IMR-90 (cell line): ENCODE measurements at regions not wholly inside any gene's neighbourhood (a gene's known extent, or its start where the extent isn't known, plus 50 kb on each side); places are given as distances from the start of the nearest gene placed in this dataset.

ENCODE experiments used
- ATAC-seq: fragments of 200-7000 bp; cut with Tn5 transposase; 2 replicates; pipeline ENCODE4 v1.9.1; 2020; ENCODE audit warnings: low read depth, mild to moderate bottlenecking, moderate library complexity
- BruUV-seq: library from RNA; stranded (reverse); fragments of 400-500 nt; replicated peaks from 2 replicates; lab custom pipeline; 2021; lab: Mats Ljungman, UMichigan
- CTCF ChIA-PET: fragments of 300-600 bp; formaldehyde crosslinking; extraction: SDS; loops from one replicate; lab custom pipeline; 2021; ENCODE audit warnings: antibody characterized with exemption; lab: Yijun Ruan, JAX
- POLR2A ChIA-PET: fragments of 300-600 bp; sonication (Branson Sonifier 250); formaldehyde crosslinking; loops from one replicate; lab custom pipeline; 2022; ENCODE audit warnings: antibody characterized with exemption; ENCODE audit not compliant: unreplicated experiment; lab: Charles Lee
- DNase-seq: peaks from one replicate; pipeline ENCODE4 v3.0.0; 2013
- H2AFZ ChIP-seq: replicated peaks from 2 replicates; pipeline ENCODE3; 2013; ENCODE audit warnings: low read length, mild to moderate bottlenecking; ENCODE audit not compliant: poor library complexity
- H2AK5ac ChIP-seq: 2 replicates; pipeline ENCODE4 v1.6.1; 2013; ENCODE audit warnings: low read depth, low read length, inconsistent platforms
- H2AK9ac ChIP-seq: replicated peaks from 2 replicates; pipeline ENCODE3; 2013; ENCODE audit warnings: mild to moderate bottlenecking, low read depth, low read length, moderate library complexity; ENCODE audit not compliant: poor library complexity
- H2BK120ac ChIP-seq: 2 replicates; pipeline ENCODE4 v1.6.1; 2013; ENCODE audit warnings: low read depth, low read length, inconsistent platforms
- H2BK15ac ChIP-seq: 3 replicates; pipeline ENCODE4 v1.6.1; 2013; ENCODE audit warnings: low read depth, low read length, inconsistent platforms
- H2BK20ac ChIP-seq: 2 replicates; pipeline ENCODE4 v1.6.1; 2013; ENCODE audit warnings: low read depth, mild to moderate bottlenecking, inconsistent platforms, low read length, moderate library complexity
- H2BK5ac ChIP-seq: 2 replicates; pipeline ENCODE4 v1.6.1; 2013; ENCODE audit warnings: mild to moderate bottlenecking, low read depth, low read length, inconsistent platforms; ENCODE audit not compliant: poor library complexity, severe bottlenecking
- H3K14ac ChIP-seq: replicated peaks from 2 replicates; pipeline ENCODE4 v1.6.1; 2013; ENCODE audit warnings: low read depth, low read length, inconsistent platforms
- H3K18ac ChIP-seq: 2 replicates; pipeline ENCODE4 v1.6.1; 2013; ENCODE audit warnings: low read depth, low read length, control low read depth
- H3K23ac ChIP-seq: 2 replicates; pipeline ENCODE4 v1.6.1; 2013; ENCODE audit warnings: low read depth, low read length, inconsistent platforms
- H3K27ac ChIP-seq: 2 replicates; pipeline ENCODE4 v1.5.1; 2013; ENCODE audit warnings: mild to moderate bottlenecking, control low read depth, low read length; ENCODE audit not compliant: insufficient read depth
- H3K27me3 ChIP-seq: 2 replicates; pipeline ENCODE4 v1.6.1; 2013; ENCODE audit warnings: low read length; ENCODE audit not compliant: control insufficient read depth, insufficient read depth
- H3K36me3 ChIP-seq: 2 replicates; pipeline ENCODE4 v1.6.1; 2013; ENCODE audit warnings: low read length, mixed read lengths; ENCODE audit not compliant: control insufficient read depth, insufficient read depth
- H3K4ac ChIP-seq: 2 replicates; pipeline ENCODE4 v1.6.1; 2013; ENCODE audit warnings: low read depth, low read length, inconsistent platforms
- H3K4me1 ChIP-seq: 2 replicates; pipeline ENCODE4 v1.6.1; 2013; ENCODE audit warnings: low read length, mixed read lengths; ENCODE audit not compliant: control insufficient read depth, insufficient read depth
- H3K4me2 ChIP-seq: 2 replicates; pipeline ENCODE4 v1.6.1; 2013; ENCODE audit warnings: low read depth, mild to moderate bottlenecking, control low read depth, low read length, moderate library complexity
- H3K4me3 ChIP-seq: 2 replicates; pipeline ENCODE4 v1.5.1; 2013; ENCODE audit warnings: low read depth, mild to moderate bottlenecking, control low read depth, low read length, moderate library complexity; ENCODE audit not compliant: insufficient read depth
- H3K56ac ChIP-seq: 2 replicates; pipeline ENCODE4 v1.6.1; 2013; ENCODE audit warnings: low read length, inconsistent platforms; ENCODE audit not compliant: insufficient read depth; ENCODE audit errors: extremely low read depth
- H3K79me1 ChIP-seq, 2 experiments: 2 replicates each; pipeline ENCODE4 v1.6.1; 2013; ENCODE audit warnings: low read length in 2 of 2, inconsistent platforms in 1 of 2, low read depth in 1 of 2
- H3K9ac ChIP-seq: 2 replicates; pipeline ENCODE4 v1.6.1; 2013; ENCODE audit warnings: low read depth, low read length, control low read depth
- H3K9me1 ChIP-seq: 2 replicates; pipeline ENCODE4 v1.6.1; 2013; ENCODE audit warnings: low read length, inconsistent platforms; ENCODE audit not compliant: insufficient read depth
- H3K9me3 ChIP-seq: 2 replicates; pipeline ENCODE4 v1.6.1; 2013; ENCODE audit warnings: low read length; ENCODE audit not compliant: control insufficient read depth, insufficient read depth
- H4K20me1 ChIP-seq: 2 replicates; pipeline ENCODE4 v1.6.1; 2013; ENCODE audit warnings: low read length, inconsistent platforms; ENCODE audit not compliant: insufficient read depth
- H4K5ac ChIP-seq: 2 replicates; pipeline ENCODE4 v1.6.1; 2013; ENCODE audit warnings: mild to moderate bottlenecking, low read depth, low read length, control low read depth
- H4K8ac ChIP-seq, 2 experiments: 2 replicates each; pipeline ENCODE4 v1.6.1; 2013; ENCODE audit warnings: low read depth in 2 of 2, low read length in 2 of 2, control low read depth in 1 of 2, inconsistent platforms in 1 of 2
- H4K91ac ChIP-seq: 2 replicates; pipeline ENCODE4 v1.6.1; 2013; ENCODE audit warnings: low read depth, low read length, inconsistent platforms; ENCODE audit not compliant: insufficient read depth
- BHLHE40 ChIP-seq: fragments of 150-350 bp; IDR thresholded peaks from 2 replicates; pipeline ENCODE4 v1.6.1; 2016; ENCODE audit warnings: mild to moderate bottlenecking, low read depth, low read length
- CEBPB ChIP-seq: IDR thresholded peaks from 2 replicates; pipeline ENCODE4 v1.6.1; 2012; ENCODE audit warnings: low read depth, low read length, improper control_type of control experiment
- CHD1 ChIP-seq: IDR thresholded peaks from 2 replicates; pipeline ENCODE4 v1.6.1; 2012; ENCODE audit warnings: low read depth, low read length, improper control_type of control experiment
- FOS ChIP-seq: fragments of 150-350 bp; IDR thresholded peaks from 2 replicates; pipeline ENCODE4 v1.6.1; 2016; ENCODE audit warnings: low read depth, low read length
- MAFK ChIP-seq: IDR thresholded peaks from 2 replicates; pipeline ENCODE4 v1.6.1; 2012; ENCODE audit warnings: low read depth, low read length, improper control_type of control experiment
- MAZ ChIP-seq: IDR thresholded peaks from 2 replicates; pipeline ENCODE4 v1.6.1; 2012; ENCODE audit warnings: low read depth, mild to moderate bottlenecking, low read length, improper control_type of control experiment, moderate library complexity, borderline replicate concordance
- MXI1 ChIP-seq: IDR thresholded peaks from 2 replicates; pipeline ENCODE4 v1.6.1; 2012; ENCODE audit warnings: low read depth, mild to moderate bottlenecking, low read length, moderate library complexity, borderline replicate concordance
- NFE2L2 ChIP-seq: fragments of 150-350 bp; IDR thresholded peaks from 2 replicates; pipeline ENCODE4 v1.6.1; 2016; ENCODE audit warnings: low read depth, mild to moderate bottlenecking, low read length
- POLR2A ChIP-seq: IDR thresholded peaks from 2 replicates; pipeline ENCODE4 v1.6.1; 2012; ENCODE audit warnings: mild to moderate bottlenecking, low read depth, low read length
- RAD21 ChIP-seq: IDR thresholded peaks from 2 replicates; pipeline ENCODE4 v1.6.1; 2012; ENCODE audit warnings: low read length, improper control_type of control experiment
- RCOR1 ChIP-seq: IDR thresholded peaks from 2 replicates; pipeline ENCODE4 v1.6.1; 2012; ENCODE audit warnings: mild to moderate bottlenecking, low read length, improper control_type of control experiment; ENCODE audit not compliant: insufficient replicate concordance
- RFX5 ChIP-seq: IDR thresholded peaks from 2 replicates; pipeline ENCODE4 v1.8.0; 2012; ENCODE audit warnings: low read depth, mild to moderate bottlenecking, low read length, moderate library complexity
- SMC3 ChIP-seq: fragments of 150-350 bp; IDR thresholded peaks from 2 replicates; pipeline ENCODE4 v1.6.1; 2016; ENCODE audit warnings: low read depth, mild to moderate bottlenecking, antibody characterized with exemption, low read length, moderate library complexity
- USF2 ChIP-seq: fragments of 150-350 bp; IDR thresholded peaks from 2 replicates; pipeline ENCODE4 v1.6.1; 2017; ENCODE audit warnings: mild to moderate bottlenecking, antibody characterized with exemption, low read length, low read depth
- WGBS, 2 experiments: methylation state at CpG; one replicate each; pipeline versions ENCODE4 v1.1.5 to v1.1.7; 2013; ENCODE audit warnings: missing lambda C conversion rate in 2 of 2; ENCODE audit not compliant: insufficient read length in 1 of 2; ENCODE audit errors: extremely low coverage in 2 of 2; 5-methylcytosine and 5-hydroxymethylcytosine counted together
- dilution Hi-C: fragments of 300-500 bp; cut with HindIII; formaldehyde crosslinking; loops from one replicate; pipeline ENCODE4 v1.14.3; 2018; ENCODE audit warnings: low sequenced_read_pairs; ENCODE audit not compliant: unreplicated experiment
- in situ Hi-C: fragments of 300-500 bp; cut with MboI; formaldehyde crosslinking; loops from 3 replicates; pipeline ENCODE4 v1.14.3; 2019; ENCODE audit warnings: low sequenced_read_pairs, inconsistent platforms, mixed read lengths
- intact Hi-C: fragments of 100-400 bp; cut with micrococcal nuclease; formaldehyde crosslinking; loops from 2 replicates; pipeline ENCODE4 v1.10.0; 2022
- TF ChIP-seq, protein P1 (sequence below): conservative IDR thresholded peaks from 2 replicates; pipeline ENCODE4 v1.5.1; 2012; ENCODE audit warnings: mild to moderate bottlenecking, low read depth, low read length, improper control_type of control experiment
- TF ChIP-seq, protein P2 (sequence below): fragments of 150-350 bp; IDR thresholded peaks from 2 replicates; pipeline ENCODE4 v1.6.1; 2016; ENCODE audit warnings: low read depth, mild to moderate bottlenecking, low read length, moderate library complexity, borderline replicate concordance

GRCh38 chr2:52698408-52698807 lies 1069.2 kb upstream of the CHAC2 start:
- H2AFZ ChIP-seq: no peak overlapping the region
- in situ Hi-C loops: no loop called here
- WGBS, 2 experiments: no CpG with 5 or more reads among the region's 3 CpGs

More at GRCh38 chr2:52698408-52698807, 1069.2 kb upstream of the CHAC2 start:
- Histone ChIP-seq H3K4me2 (no peak overlapping the region), H3K23ac (no peak overlapping the region), H3K56ac (no peak overlapping the region), H2BK5ac (no peak overlapping the region), H3K9me1 (no peaks in the 10 kb centered on the region), H2BK20ac (no peak overlapping the region), H3K4me3 (no peak overlapping the region), H4K8ac (no peak overlapping the region), H3K4me1 (no peaks in the 10 kb centered on the region), H2AK5ac (no peak overlapping the region), H3K79me1 (no peaks in the 10 kb centered on the region), H2BK15ac (no peak overlapping the region), H3K27ac (no peak overlapping the region), H4K91ac (no peak overlapping the region), H3K14ac (no peak overlapping the region), H3K9me3 (no peaks in the 10 kb centered on the region), H3K27me3 (no peaks in the 10 kb centered on the region), H3K9ac (no peak overlapping the region), H2BK120ac (no peak overlapping the region), H4K20me1 (no peaks in the 10 kb centered on the region), H2AK9ac (no peak overlapping the region), H4K5ac (no peak overlapping the region), H3K18ac (no peak overlapping the region), H3K36me3 (no peaks in the 10 kb centered on the region), H3K4ac (no peak overlapping the region)
- no peak for ATAC-seq
- intact Hi-C loops (no loop called here), dilution Hi-C loops (no loop called here)
- CTCF ChIA-PET: no interaction called here
- POLR2A ChIA-PET: no interaction called here
- no TSS peak for BruUV-seq
- TF ChIP-seq MAFK (no peak), POLR2A (no peak), MAZ (no peak), USF2 (no peak), RFX5 (no peak), SMC3 (no peak), MXI1 (no peak), BHLHE40 (no peak), RAD21 (no peak), NFE2L2 (no peak), CEBPB (no peak), CHD1 (no peak), FOS (no peak), RCOR1 (no peak)
- TF ChIP-seq, protein P1, sequence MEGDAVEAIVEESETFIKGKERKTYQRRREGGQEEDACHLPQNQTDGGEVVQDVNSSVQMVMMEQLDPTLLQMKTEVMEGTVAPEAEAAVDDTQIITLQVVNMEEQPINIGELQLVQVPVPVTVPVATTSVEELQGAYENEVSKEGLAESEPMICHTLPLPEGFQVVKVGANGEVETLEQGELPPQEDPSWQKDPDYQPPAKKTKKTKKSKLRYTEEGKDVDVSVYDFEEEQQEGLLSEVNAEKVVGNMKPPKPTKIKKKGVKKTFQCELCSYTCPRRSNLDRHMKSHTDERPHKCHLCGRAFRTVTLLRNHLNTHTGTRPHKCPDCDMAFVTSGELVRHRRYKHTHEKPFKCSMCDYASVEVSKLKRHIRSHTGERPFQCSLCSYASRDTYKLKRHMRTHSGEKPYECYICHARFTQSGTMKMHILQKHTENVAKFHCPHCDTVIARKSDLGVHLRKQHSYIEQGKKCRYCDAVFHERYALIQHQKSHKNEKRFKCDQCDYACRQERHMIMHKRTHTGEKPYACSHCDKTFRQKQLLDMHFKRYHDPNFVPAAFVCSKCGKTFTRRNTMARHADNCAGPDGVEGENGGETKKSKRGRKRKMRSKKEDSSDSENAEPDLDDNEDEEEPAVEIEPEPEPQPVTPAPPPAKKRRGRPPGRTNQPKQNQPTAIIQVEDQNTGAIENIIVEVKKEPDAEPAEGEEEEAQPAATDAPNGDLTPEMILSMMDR: no peak
- TF ChIP-seq, protein P2, sequence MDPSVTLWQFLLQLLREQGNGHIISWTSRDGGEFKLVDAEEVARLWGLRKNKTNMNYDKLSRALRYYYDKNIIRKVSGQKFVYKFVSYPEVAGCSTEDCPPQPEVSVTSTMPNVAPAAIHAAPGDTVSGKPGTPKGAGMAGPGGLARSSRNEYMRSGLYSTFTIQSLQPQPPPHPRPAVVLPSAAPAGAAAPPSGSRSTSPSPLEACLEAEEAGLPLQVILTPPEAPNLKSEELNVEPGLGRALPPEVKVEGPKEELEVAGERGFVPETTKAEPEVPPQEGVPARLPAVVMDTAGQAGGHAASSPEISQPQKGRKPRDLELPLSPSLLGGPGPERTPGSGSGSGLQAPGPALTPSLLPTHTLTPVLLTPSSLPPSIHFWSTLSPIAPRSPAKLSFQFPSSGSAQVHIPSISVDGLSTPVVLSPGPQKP: no peak
- DNase-seq: no peak
